ENCODE measurements at regions not wholly inside any gene's neighbourhood (a gene's known extent, or its start where the extent isn't known, plus 50 kb on each side); places are given as distances from the start of the nearest gene placed in this dataset.

- H3K4me3 ChIP-seq = no peak overlapping the region
- DNase-seq (ENCODE audit: low spot score) = no peak
- TF ChIP-seq CTCF (IDR thresholded peaks at IDR 0.05) = no peak
- no peak overlapping the region for H3K27ac ChIP-seq
Measured at GRCh38 chr3:90043287-90043686, 935.9 kb downstream of the EPHA3 start.

GRCh38 chr3:90044084-90044816 is 936.8 kb downstream of the EPHA3 start:
- DNase-seq (ENCODE audit: low spot score) = no peak
- TF ChIP-seq CTCF (IDR thresholded peaks at IDR 0.05) = no peak
- Histone ChIP-seq H3K4me3 (no peak overlapping the region), H3K27ac (no peak overlapping the region)

- no peak for DNase-seq (ENCODE audit: low spot score)
- Histone ChIP-seq H3K4me3 (no peak overlapping the region), H3K27ac (no peak overlapping the region)
- TF ChIP-seq CTCF (IDR thresholded peaks at IDR 0.05) = no peak
Measured at GRCh38 chr3:90052425-90052950, 945.1 kb downstream of the EPHA3 start.

GRCh38 chr3:90054311-90054710 is 946.9 kb downstream of the EPHA3 start:
- no peak overlapping the region for H3K4me3 ChIP-seq
- no peak for DNase-seq (ENCODE audit: low spot score)
- no peak overlapping the region for H3K27ac ChIP-seq
- no peak for TF ChIP-seq CTCF (IDR thresholded peaks at IDR 0.05)

GRCh38 chr3:90055666-90056065 is 948.2 kb downstream of the EPHA3 start:
- DNase-seq (ENCODE audit: low spot score) = no peak
- Histone ChIP-seq H3K4me3 (no peak overlapping the region), H3K27ac (no peak overlapping the region)
- TF ChIP-seq CTCF (IDR thresholded peaks at IDR 0.05) = no peak

- no peak overlapping the region for H3K27ac ChIP-seq
- no peak overlapping the region for H3K4me3 ChIP-seq
- no peak for DNase-seq (ENCODE audit: low spot score)
- no peak for TF ChIP-seq CTCF (IDR thresholded peaks at IDR 0.05)
Measured at GRCh38 chr3:90056281-90057032, 949.0 kb downstream of the EPHA3 start.

Data from coronary artery (tissue), 2 donors.